T-helper 1 cell (primary cell): ENCODE measurements at regions not wholly inside any gene's neighbourhood (a gene's known extent, or its start where the extent isn't known, plus 50 kb on each side); places are given as distances from the start of the nearest gene placed in this dataset.
"Not testable (repeated sequence)": the region's sequence is repeated elsewhere in the genome, so short reads cannot be mapped to it uniquely, and the experiment has no call there.

Source experiments
- DNase-seq, 5 donors: peaks; one replicate each; pipeline ENCODE4 v3.0.0-alpha.2; 2012 to 2020

DNA sequence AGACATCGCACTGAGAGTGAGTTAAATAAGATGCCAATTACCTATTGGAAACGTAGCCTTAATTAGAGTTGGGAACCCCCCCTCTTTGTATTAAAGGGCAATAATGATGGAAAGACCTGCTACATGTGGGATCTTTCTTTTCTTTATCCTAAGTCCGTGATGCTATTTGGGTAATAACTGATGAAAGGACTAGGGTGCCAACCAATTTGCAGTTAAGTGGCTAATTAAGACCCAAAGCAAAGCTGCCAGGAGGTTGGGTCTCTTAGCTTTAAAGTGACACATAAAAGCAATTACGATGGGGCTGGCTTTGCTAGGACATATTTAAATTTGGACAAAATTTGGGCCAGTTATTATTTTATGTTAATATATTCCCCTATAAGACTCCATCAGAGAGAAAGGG is 728.8 kb downstream of the NR2F1-AS1 start:
- DNase-seq = no peak

DNA sequence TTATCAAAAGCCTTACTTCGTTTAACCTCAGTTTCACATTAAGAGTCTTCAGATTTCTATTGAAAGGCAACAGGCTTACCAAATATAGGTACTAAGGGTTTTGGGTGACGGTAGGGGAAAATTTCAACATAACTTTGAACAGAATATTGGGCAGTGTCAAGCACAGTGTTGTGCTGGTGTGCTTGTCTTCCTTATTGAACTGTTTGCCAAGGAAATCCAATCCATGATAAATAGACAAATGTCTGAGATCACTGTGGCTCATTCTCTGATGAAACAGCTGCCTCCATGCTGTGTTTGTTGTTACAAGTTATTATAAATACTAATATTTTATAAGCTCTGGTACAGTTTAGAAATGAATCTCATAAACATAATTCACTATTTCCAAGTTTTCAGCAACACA is 730.1 kb downstream of the NR2F1-AS1 start:
- no peak for DNase-seq

DNA sequence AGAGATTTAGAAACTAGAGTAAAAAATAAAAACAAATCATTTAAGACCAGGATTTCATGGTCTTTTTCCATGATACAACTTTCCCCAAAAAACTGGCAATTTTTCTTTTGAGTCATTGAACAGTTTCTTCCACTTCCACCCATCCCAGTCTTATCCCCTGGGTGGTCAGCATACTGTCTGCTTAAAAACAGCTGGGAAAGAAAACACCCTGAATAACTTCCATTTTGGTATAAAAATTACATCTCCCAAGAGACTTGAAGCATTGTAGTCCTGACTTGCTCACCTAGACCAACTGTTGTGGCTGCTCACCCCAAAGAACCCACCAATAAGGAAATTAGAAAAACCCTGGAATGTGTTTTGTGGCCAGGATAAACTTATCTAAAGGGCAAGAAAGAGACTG is 731.3 kb downstream of the NR2F1-AS1 start:
- DNase-seq = no peak

DNA sequence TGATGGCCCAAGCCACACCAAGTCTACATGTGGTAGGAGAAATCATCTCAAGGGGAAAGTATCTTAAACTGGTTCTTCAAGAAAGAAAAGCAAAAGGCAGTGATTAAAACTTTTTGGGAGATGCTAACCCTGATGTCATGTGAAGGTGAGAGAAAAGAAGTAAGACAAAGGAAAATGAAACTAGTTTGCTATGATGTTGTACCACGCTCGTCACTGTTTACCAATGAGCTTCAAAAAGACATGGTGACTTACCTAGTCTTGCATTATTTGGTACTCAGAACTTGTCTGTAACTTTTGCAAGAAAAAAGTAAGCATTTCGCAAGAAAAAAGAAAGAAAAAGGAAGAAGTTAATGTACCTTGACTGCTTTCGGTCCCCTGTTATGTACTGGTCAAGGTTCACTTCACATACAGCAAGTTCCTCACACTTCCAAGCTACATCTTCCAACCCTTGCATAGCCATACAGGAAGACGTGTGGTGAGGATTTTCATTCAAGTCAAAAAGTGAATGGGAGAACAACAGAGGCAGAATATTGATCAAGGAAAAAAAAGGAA is 739.3 kb downstream of the NR2F1-AS1 start:
- DNase-seq = no peak

DNA sequence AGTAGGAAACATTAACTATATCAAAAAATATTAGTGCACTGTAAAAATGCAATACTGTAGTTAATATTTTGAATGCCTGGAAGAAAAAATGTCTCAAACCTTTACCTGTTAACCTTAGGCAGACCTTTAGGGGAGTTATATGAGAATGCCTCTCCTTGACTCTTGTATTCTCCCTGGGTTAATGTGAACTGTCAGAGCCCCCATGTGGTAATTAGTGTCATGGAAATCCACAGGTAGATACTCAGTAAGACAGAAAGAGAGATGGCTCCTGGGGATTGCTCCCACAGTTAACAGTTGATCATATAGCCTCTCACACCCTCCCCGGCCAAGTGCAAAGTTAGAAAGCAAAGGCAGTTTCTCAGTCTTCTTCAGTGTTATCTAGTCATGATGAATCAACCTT is 742.8 kb downstream of the NR2F1-AS1 start:
- no peak for DNase-seq

DNA sequence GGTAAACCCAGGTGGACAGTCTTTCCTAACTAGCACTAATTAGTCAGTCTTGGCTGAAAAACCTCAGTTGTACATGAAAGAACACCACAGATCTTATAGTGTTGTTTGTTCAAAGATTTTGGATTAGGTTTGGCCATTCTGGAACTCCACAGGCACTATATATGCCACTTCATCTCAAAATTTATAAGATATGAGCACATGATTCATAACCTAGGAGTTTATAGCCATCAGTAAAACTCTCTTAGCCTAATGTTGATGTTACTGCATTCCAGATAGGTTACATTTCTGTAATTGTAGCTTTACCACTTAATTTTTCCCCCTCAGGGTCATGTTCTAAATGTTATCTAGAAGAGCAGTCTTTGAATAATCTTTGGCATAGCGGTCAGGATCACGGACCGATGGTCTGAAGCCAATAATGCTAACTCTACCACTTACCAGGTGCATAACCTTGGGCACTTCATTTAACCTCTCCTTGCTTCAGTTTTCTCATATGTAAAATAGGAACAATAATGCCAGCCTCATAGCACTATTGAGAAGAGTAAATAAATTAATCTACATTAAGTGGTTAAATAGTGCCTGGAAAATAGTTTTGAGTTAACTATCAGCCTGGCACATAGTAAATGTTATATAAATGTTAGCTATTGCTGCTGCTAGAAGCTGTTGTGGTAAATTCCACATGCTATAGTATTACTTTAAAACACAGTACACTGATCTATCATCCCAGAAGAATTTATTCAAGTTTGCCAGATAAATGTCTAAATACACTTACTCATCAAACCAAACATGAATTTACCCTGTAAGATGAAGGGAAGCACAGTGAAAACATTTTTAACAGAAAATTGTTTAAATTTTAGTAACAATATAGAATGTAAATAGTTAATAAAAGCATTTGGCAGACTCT is 743.9 kb downstream of the NR2F1-AS1 start:
- DNase-seq = no peak

DNA sequence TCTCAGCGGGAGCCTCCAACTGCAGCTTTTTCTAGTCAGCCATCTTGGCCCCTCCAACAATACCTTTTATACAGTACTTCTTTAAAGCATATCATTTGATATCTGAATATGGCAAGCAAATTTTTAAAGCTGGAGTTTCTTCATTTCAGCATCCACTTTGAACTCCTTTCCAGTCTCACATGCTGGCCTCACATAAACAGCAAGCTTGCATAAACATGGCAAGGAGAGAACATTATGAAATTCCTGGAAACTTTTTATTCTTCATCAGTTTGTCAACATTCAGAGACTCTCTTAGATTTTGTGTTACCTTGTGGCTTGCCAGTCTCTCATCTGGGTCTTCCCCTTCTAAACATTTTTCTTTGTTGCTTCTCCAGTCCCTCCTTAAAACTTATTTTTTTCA is 745.3 kb downstream of the NR2F1-AS1 start:
- no peak for DNase-seq

DNA sequence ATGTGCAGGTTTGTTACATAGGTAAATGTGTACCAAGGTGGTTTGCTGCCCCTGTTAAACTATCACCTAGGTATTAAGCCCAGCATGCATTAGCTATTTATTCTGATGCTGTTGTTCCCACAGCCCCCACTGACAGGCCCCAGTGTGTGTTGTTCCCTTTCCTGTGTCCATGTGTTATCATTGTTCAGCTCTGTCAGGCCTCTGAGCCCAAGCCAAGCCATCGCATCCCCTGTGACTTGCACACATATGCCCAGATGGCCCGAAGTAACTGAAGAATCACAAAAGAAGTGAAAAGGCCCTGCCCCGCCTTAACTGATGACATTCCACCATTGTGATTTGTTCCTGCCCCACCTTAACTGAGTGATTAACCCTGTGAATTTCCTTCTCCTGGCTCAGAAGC is 757.5 kb downstream of the NR2F1-AS1 start:
- DNase-seq = not testable (repeated sequence)

DNA sequence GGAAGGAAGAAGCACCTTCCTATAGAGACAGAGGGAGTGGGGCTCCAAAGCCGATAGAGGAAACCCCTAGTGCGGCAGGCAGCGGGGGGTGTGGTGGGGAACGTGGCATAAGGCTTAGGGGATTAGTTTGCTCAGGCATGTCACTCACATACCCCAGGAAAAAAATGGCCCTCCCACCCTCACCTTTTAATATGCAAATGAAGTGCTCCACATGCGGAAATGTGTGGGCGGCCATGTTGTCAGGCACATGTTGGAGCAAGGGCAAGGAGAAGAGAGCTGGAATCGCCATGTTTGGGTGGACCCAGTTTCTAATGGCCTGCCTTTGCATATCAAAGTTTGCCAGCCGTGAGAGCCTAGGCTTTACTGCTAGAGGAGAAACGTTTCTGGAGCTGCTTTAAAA is 758.8 kb downstream of the NR2F1-AS1 start:
- DNase-seq = no peak

DNA sequence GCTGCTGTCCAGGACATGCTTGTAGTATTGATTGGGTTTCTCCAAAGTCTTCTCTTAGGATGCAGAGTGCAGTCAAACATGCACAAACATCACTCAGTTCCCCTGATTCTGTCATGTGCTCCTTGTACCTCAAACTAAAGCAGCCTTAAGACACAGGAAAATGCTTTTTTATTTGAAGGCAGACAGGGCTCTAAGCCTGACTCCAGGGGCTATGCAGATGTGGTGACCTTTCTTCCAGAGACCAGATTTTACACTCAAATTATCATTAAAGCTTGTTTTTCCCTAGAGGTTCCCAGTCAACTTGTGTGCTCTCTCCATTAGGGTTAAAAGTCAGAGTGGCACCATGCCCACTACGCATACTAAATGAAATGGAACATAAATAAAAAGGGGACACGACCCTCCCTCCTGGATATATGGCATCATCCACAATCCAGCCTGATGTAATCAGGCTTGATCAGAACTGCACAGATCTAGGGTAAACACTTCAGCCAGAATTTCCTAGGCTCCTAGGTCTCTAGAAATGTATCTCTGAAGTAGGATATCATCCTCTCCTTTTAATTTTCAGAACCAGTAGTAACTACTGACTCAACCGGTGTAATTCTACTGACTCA is 771.1 kb downstream of the NR2F1-AS1 start:
- no peak for DNase-seq

DNA sequence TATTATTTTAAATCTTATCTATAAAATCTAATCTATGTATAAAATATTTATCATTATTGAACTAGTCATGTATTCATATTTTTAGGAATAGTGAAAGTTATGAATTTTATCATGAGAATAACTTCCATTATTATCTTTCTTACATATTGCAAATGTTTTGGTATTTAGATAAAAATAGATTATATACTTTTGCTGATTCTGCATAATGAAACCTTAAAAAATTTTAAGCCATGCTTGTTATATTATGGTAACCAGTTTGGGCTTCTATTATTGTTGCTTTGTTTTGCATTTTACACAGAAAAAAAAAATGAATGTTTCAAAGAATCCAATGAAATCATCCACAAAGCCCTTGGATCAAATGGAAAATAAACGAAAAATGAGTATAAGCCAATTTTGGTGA is 772.5 kb downstream of the NR2F1-AS1 start:
- no peak for DNase-seq

DNA sequence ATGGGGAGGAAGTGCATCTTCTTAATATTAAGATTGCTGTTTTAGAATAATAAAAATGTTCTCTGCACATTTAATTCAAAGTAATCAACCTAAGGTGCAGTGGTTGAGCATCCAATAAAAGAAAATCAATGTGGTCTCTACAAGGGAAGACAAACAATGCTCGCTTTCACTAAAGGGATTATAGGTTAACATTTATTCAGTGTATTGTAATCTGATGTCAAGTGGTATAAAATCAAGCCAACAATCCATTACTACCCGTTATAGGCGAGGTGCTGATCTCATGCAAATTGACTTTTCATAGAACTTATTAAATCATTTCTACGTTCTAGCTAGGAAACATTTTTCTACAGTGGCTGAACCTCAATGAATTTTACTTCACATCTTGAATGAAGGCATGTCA is 773.9 kb downstream of the NR2F1-AS1 start:
- DNase-seq = no peak

DNA sequence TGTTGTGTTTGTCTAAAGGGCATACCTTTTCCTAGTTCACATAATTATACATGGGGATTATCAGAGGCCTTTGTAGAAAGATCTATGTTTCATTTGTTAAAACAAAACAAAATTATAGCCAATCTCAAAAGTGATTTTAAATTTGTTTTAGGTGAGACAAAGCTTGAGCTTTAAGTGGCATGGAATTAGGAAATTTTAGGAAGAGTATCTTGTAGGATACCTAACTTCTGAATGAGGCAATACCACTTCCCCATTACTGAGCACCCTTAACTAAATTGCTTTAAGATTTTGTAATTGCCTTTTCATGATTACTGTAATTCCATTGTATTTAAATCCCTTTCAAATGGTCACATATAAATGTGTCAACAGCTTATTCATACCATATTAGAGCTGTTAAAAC is 775.6 kb downstream of the NR2F1-AS1 start:
- DNase-seq = no peak

DNA sequence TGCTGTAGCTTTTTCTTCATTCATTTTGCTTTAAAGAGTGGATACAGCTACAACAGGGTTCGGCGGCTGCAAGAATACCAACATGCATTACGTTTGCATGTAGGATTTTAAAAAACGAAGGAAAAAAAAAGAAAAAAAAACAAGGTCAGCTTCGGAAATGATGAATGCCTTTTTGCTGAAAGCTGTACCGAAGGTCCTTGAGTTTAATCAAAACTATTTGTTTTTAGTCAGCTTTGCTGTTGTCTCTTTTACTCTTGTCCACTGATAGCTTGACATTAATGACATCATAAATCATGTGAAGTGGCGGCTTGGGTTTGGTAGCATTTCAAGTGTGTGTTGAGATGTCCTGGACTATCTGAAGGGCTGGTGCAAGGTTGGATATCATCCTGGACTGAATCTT is 779.1 kb downstream of the NR2F1-AS1 start:
- DNase-seq = no peak

DNA sequence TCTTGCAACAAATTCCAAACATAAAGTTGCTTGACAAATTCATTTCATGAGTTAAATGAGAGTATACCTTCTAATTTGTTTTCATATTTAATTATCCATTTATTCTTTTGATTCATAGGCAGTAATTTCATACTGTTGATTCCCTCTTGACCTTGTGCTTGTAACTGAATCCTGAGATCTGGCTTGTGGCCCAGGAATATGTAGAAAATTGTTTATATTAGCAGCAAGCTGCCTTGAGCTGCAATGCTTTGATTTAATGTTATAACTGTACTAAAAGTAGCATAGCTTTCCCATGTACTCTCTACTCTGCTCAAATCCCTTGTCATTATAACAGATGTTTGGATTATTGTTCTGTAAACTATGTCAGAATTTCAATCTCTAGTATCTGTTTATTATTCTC is 780.7 kb downstream of the NR2F1-AS1 start:
- no peak for DNase-seq

DNA sequence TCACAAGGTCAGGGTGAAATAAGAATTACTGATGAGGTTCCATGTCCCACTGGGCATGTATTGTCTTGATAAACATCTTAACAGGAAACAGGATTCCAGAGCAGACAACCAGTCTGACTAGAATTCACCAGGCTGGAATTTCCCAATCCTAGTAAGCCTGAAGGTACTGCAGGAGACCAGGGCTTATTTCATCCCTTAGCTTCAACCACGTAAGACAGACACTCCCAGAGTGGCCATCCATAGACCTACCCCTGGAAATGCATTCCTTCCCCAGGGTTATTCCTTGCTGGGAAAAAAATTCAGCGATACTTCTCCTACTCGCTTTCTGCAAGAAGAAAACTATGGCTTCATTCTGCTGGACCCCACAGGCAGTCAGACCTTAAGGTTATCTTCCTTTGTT is 785.4 kb downstream of the NR2F1-AS1 start:
- DNase-seq = no peak

DNA sequence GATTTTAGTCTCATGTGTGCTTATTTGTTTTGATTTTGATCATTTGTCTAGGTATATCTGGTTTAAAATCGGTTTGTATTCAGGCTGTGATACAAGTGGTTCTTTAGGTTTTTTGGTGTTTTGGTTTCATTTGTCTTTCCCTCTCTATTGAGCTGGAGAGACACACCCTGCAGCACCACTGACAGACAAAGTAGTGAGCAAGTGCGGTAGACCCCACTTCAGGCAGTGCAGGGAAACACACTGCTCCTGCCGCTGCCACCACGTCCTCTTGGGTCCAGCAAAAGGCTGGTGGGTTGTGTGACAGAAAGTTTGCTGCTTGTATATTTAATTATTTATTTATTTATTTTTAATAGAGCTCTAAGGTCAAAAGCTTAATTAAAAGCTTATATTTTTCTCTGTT is 801.0 kb downstream of the NR2F1-AS1 start:
- DNase-seq = no peak

DNA sequence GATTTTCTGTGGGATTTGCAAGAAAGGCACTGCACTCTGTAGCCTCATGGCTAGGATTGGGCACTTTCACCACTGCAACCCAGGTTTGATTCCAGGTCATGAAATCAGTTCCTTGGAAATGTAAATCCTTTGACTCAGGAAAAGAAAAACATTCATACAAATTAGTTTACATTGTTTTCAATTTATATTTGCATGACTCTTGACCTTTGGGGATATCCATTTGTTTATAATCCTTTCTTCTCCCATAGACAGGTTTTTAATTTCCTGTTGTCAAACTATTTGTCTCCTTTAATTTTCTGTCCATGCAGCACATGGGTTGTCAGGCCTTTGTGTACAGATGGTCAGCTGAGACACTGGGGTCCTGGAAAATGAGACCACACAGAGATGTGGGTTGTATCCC is 801.5 kb downstream of the NR2F1-AS1 start:
- no peak for DNase-seq

DNA sequence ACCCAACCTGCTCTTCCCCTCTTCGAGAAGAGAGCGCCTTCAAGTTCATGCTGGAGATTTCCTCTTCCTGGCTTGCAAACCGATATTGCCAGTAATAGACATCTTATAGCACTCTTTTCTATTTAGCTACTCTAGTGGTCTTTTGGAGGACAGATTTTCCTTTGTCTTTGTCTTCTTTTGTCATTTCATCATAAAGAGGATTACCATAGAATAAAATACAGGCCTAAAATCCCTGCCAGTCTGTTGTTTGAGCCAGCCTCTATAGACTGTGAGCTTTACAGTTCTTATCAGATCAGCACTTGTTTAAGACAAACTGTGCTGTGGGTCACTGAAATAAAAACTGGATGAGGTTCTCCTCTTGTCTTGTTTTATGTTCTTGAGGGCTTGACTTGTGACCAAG is 802.8 kb downstream of the NR2F1-AS1 start:
- DNase-seq = no peak

DNA sequence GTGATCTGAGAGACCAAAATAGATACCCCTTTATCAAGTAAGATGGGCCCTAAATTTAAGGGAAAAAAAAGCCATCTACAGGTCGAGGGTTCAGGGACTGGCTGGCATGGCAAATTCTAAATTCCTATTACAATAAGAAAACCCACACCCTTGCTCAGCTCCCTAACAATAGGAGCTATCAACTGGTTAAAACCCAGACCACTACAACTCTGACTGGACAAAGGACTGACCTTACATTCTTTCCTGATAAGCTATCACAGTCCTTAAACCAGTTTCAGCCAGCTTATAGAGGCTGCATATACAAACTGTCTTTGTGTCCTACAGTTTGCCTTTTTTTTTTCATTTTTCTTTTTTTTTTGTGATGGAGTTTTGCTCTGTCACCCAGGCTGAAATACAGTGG is 803.6 kb downstream of the NR2F1-AS1 start:
- DNase-seq = no peak

DNA sequence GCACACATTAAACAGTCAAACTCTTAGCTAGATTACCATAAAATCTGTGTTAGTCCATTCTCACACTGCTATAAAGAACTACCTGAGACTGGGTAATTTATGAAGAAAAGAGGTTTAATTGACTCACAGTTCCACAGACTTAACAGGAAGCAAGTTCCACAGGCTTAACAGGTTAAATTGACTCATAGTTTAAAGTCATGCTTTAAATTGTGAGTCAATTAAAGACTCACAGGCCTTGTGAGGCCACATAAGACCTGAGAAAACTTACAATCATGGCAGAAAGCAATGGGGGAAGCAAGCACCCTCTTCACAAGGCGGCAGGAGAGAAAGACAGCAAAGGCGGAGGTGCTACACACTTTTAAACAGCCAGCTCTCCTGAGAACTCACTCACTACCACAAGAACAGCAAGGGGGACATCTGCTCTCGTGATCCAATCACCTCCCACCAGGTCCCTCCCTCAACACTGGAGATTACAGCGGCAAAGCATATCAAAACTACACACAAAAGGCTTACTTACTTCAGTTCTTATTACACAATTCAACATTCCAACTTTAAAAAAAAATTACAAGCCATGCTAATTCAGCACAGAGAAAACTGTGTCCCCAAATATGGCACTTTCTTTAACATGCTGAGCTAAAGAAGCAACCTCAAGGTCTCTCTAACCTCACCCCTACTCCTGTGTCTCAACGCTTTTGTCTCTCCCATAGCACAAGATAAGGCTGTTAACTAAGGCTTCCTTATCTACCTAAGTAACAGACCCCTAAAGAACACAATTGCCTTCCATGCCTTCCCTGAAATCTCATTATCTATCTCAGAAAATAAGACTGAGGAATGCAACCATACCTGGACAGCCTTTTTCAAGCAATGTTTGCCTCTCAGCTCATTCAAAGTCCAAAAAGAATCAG is 805.1 kb downstream of the NR2F1-AS1 start:
- no peak for DNase-seq

DNA sequence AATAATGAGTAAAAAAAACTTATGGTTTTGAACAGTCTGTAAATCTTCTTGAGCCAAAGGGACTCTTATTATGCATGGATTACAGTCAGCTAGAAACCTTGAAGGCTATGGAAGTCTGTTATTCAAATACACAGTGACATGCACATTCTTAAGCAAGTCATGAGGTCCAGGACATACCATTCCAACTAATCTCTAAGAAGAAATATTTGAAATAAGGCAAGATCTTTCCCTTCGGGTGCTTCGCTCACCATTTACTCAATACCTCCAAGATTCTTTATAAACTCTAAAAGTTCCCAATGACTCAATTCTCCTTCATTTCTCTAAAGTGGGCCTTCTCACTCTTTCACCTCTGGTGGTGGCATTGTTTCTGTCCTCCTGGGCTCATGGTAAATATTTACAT is 811.0 kb downstream of the NR2F1-AS1 start:
- no peak for DNase-seq

DNA sequence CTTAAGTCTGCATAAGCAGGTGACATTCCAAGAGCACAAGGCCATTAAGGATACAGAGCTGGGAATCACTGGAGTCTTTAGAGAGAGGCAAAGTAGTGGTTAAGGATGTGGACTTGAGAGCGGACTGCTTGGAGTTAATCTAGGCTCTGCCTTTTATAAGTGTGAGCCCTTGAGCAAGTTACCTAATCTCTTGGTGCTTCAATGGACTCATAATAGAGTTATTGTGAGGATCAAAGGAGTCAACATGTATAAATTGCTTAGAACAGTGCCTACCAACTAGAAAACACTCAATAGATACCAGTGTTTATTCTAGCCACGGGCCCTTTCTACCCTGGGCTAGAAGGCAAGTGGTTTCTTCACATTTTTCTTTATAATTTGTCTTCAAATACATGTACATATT is 819.4 kb downstream of the NR2F1-AS1 start:
- no peak for DNase-seq
